SW480 (cell line): ENCODE measurements at regions not wholly inside any gene's neighbourhood (a gene's known extent, or its start where the extent isn't known, plus 50 kb on each side); places are given as distances from the start of the nearest gene placed in this dataset.
A peak's percentile ranks its signal among the peaks of the same experiment; 100 is the strongest.
"Not testable (repeated sequence)": the region's sequence is repeated elsewhere in the genome, so short reads cannot be mapped to it uniquely, and the experiment has no call there.

Experiments used
- DNase-seq: peaks from one replicate; pipeline ENCODE4 v3.0.0-alpha.2; 2016; ENCODE audit warnings: low spot score

DNA sequence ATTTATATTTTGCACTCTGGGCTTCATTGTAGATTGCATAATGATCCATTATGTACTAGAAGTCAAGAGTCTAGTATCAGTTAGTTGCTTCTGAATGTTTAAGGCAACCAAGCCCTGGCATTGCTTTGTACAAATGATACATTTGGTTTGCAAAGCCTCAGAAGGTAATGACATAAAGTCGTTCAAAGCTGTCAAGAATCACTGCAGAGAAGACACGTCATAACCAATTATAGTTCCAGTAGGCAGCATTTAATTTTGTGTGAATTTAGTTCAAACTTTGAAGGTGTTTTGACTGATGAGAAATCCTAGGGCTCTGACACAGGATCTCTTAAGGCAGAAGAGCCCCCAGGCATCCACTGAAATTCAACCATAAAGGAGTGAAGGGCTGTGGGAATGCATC is 163.0 kb upstream of the KRR1 start:
- DNase-seq, result no peak

DNA sequence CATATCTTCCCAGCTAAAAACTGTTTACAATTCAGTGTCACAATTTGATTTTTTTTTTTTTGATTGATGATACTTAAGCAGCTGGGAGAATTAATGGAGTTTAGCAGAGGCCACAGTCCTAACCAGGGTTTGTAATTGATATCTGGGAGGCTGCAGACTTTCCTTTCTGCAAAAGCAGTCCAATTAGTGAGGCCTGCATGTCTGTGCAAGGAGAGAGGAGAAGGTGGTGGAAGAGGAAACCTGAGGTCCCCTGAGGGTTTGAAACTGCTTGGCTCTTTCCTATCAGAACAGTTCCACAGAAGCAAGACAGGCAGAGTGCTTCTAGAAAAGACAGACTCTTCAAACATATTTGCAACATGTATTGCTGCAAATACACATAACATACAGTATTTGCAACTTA is 160.8 kb upstream of the KRR1 start:
- no peak for DNase-seq

DNA sequence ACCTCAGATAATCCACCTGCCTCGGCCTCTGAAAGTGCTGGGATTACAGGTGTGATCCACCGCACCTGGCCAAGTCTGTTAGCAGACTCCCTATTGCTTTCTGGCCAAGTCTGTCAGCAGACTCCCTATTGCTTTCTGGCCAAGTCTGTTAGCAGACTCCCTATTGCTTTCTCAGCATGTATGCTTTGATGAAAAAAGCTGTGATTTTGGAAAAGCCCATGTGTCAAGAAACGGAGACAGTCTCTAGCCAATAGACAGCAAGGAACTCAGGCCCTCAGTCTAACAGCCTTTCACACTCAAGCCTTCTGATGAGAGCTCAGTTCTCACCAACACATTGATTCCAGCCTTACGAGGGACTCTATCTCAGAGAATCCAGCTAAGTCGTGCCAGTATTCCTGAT is 158.8 kb upstream of the KRR1 start:
- DNase-seq, result no peak

DNA sequence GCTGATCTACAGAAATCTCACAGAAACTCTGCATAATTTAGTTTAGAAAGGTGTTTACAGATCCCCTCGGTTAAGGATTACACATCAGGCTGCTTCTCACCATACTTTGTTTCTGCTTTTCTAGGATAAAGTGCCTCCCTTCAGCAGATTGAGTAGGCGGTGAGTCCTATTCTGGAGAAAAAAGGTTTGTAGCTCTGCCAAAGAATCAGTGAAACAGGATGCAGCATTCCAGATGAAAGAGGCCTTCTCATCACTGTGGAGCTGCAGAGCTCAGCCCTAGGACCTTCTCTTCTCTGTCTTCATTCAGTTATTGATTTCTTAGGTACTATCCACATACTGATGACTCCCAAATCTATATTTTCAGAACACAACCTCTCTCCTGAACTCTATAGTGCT is 155.5 kb upstream of the KRR1 start:
- DNase-seq, result no peak

DNA sequence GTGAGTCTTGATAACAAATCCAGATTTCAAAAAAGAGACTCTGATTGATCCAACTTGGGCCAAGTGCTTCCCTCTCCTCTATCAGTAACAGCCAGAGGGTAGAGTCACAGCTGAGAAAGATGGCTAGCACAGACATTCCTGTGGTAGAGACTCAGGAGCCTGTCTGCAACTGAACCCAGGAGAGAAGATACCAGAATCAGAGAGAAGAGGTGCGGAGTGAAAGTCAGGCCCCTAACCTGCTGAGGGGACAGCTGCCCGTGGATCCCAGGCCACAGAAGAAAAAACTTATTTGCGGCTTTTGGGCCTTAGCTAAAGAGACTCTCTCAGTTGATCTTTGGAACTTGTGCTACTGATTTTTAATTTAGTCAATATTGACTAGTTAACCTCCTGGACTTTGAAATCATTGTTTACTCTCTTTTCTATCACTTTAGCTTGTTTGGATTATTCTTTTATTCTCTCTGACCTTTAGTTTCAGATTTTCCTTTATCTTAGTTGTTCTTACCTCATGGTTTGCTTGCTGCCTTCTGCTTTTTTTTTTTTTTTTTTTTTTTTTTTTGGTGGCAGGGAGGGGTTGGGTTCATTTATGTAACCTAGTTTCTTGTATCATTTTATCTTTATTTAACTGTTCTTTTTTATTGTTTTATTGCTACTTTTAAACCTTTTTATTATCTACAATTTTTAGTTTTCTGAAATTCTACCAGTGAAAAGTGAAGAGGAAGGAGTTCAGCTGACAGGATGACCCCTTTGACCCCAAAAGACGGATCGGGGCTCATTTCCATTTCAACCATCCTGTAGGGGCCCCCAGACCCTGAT is 154.9 kb upstream of the KRR1 start:
- DNase-seq, result no peak

DNA sequence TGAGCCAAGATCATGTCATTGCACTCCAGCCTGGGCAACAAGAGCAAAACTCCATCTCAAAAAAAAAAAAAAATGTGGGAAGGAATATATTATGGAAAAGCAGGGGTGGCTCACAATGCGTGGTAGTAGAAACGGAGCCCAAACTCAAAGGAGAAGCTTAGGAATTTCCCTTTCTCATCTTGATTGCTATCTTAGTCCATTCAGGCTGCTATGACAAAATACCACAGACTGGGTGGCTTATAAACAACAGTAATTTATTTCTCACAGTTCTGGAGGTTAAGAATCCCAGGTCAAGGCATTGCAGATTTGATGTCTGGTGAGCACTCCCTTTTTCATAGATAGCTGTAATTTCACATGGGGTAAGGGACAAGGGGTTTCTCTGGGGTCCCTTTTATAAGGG is 153.8 kb upstream of the KRR1 start:
- no peak for DNase-seq

DNA sequence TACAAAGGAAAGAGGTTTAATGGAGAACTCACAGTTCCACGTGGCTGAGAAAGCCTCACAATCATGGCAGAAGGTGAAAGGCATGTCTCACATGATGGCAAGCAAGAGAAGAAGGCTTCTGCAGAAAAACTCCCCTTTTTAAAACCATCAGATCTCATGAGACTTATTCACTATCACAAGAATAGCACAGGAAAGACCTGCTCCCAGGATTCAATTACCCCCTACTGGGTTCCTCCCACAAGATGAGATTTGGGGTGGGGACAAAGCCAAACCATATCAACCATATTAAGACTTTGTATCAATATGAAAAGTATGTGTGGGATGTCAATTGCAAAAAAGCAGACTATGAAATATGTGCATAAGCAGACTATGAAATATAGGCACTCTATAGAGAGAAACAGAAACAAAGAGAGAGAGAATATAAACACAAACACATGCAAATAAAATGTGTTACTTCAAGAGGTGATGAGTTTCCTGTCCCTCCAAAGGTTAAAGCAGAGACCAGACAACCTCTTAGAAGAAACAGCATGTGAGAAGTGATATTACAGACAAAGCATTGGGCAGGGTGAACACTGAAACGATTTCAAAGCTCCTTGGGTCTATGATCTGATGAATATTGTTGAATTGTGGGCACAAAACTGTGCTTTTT is 151.2 kb upstream of the KRR1 start:
- DNase-seq, result no peak

DNA sequence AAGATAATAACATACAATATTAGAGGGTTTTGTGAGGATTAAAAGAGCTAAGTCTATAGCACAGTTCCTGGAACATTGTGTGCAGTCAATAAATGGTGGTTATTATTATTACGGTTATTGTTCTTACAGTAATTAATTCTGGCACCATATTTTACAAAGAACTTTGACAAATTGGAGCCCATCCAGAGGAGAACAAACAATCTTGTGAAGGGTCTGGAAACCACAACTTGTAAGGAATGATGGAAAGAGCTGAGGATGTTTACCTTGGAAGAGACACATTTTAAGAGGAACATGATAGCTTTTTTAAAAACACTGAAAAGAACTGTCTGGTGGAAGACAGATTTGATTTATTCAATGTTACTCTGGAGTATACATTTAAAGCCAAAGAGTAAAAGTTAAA is 150.5 kb upstream of the KRR1 start:
- DNase-seq, result no peak

DNA sequence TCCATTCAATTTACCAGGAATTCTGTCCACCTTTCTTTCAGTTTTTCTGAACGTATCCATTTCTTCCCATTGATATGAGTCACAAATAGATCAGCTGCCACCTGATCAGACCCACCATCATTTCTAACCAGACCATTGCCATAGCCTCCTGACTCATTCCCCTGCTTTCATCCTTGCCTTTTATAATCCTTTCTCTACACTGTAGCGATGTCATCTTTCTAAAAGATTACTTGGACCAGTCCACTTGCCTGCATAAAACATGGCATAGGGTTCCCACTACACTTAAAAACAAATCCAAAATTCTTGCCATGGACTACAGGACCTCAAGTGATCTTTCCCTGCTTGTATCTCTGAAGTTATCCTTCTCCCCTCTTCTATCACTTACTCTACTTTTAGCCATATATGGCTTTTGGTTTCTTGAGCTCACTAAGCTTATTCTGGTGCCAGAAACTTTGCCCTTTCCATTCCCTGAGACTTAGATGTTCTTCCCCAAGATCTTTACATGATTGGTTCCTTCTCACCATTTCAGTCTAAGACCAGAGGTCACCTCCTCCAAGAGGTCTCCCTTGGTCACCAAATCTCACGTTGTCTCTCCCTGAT is 149.5 kb upstream of the KRR1 start:
- DNase-seq, result no peak

DNA sequence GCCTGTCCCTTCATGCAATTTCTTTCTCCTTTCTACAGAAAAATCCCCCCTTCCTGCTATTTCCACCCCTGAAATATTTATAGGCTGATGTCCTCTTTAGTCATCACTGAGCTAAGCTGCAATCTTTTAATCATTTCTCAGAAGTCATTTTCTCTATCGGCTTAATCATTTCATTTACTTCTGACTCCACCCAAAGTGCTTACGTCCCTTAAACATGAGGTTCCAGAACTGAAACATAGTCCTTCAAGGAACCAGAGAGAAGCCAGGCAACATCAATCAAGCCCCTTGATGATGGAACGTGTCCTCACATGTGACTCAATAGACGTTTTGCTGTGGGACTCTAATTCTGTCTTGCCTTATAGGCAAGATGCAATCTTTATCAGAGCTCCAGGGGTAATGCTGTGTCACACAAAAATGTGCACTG is 148.7 kb upstream of the KRR1 start:
- no peak for DNase-seq

DNA sequence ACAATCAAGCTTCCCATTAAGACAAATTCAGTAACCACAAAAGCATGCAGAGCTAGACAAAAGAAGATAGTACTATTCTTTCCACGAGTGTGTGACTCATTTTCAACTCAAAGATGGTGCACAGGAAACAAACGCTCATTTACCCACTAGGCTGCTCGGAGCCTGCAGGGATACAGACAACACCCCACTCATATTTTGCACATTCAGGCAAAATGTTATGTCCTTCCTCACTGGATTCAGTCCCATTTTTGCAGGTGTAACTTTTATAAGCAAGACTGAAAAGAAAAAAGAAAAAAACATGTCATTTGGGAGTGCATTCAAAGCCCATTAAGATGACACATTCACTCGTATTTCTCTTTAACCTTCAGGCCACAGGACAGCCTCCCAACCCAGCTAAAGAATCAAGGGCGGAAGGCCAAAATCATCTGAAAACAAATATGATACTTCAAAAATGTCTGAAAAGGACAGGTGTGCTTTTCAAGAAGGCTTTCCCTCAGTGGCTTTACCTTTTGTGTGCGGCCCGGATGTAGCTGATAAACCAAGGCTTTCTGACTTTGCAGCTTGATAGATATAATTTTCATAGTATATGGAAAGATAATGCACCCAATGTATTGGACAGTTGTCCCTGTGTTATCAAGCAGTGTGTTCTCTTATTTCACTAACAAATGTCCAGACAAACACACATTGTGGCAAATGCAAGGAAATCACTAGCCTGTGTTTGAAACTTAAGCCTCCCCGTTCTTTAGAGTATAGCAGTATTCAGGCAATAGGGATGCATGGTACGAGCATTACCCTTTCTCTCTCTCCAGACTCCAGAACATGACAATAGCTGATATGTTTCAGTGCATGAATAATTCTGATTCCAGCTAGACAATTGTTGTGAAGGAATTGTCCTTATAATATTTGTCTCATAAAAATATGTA is 147.8 kb upstream of the KRR1 start:
- DNase-seq, result peak; percentile 72

DNA sequence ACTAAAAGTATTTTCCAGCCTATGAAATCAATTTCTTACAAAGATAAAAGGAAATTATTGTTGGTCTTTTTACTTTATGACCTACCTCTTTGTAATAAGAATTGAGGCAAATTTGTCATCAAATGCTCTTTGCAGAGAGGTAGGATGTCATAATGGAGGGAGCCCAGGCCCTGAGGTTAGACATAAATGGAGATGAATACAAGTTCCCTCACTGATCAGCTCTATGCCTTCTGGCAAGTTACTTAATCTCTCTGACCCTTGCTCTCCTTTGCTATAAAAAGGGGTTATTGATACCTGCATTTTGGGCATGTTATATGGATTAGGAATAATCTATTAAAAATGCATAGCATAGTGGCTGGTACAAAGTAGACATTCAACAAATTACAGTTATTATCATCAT is 146.9 kb upstream of the KRR1 start:
- no peak for DNase-seq

DNA sequence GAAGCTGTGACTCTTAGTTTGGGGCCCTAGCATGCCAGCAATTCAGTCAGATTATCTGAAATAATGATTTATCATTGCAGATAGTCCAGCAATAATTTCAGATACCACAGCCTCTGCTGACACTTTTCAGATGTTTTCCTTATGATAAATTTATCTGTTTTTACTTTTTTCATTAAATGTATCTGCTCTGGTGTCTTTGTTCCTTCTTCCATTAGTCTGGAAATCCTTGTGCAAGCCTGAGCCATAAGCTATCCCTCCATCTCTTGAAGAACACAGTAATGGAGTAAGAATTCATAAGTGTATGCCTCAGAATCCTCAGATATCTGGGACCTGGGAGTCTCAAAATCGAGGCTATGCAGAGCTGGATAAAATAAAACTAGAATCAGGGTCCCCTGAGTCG is 146.4 kb upstream of the KRR1 start:
- no peak for DNase-seq

DNA sequence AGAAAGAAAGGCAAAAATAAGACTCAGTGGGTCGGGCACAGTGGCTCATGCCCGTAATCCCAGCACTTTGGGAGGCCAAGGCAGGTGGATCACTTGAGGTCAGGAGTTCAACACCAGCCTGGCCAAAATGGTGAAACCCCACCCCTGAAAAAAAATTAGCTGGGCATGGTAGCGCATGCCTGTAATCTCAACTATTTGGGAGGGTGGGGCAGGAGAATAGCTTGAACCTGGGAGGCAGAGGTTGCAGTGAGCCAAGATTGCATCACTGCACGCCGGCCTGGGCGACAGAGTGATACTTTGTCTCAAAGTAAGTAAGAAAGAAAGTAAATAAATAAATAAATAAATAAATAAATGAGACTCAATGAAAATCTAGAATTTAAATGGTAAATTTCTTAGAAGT is 145.9 kb upstream of the KRR1 start:
- not testable (repeated sequence) for DNase-seq

DNA sequence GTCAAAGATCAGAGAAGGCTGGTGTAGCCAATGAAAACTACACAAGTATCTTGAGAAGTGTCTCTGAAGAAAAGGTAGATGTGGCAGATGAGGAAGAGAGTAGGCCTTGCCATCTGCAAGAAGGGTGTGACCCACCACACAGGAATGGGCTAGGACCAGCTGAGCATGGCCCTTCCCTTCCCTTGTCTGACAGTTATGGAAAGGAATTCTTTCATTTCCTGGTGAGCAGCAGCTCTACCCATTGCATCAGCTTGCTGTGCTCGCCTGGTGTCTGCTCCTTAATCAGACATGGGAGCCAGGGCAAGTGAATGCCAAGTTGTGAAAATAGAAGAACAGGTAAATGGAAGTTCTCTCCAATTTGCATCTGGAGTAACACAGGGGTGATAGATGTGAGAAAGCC is 145.2 kb upstream of the KRR1 start:
- peak; percentile 89 for DNase-seq

DNA sequence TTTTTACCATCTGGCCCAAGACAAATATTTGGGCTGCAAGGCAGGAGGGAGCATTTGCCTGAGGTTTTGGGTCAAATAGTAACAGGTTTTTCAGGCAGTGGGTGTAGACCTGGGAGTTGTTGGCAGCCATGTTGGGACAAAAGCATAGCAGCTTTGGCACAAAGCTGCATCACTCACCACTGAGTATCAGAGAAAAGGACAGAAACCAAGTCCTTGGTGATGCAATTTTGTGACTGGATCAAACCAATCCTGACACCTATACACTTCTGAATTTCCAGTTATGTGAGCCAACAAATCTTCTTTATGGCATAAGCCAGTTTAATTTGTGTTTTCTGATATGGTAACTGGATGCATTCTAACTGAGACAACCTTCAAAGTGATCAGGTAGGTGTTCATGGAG is 144.8 kb upstream of the KRR1 start:
- DNase-seq, result no peak

DNA sequence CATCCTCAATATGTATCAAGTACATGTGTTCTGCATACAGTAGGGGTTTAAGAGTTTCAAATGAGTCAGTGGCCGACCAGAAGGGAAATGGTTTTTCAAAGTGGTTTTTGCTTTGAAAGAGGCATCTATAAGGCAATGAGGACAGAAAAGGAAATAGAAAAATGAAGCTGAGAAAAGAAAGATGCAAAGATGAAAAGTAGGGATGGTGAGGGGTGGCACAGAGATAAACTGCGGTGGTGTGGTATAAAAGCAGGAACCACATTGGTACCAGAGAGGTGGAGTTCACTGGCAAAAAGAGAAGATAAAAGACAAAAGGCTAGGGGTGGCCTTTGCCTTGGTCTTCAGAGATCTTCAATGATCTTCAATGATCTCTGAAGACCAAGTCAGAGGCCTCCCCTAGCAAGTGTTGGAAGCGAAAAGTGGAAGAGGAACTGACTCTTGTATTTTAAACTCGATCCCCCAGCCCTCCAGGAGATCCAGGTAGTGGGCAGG is 144.0 kb upstream of the KRR1 start:
- DNase-seq, result no peak

DNA sequence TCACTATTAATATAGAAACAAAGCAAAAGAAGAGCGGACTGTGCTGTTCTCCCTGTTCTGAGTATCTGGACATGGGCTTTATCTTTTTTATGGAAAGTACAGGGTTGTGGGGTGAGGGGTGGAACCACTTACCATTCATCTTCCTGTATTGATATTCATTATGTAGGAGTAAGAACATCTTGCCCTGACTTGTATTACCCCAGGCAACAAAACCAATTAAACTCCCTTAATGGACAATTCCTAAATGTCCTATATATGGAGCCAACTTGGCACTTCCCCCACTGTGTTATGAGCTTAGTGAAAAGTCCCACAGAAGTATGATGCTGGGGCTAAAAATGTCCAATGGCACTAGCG is 139.9 kb upstream of the KRR1 start:
- no peak for DNase-seq

DNA sequence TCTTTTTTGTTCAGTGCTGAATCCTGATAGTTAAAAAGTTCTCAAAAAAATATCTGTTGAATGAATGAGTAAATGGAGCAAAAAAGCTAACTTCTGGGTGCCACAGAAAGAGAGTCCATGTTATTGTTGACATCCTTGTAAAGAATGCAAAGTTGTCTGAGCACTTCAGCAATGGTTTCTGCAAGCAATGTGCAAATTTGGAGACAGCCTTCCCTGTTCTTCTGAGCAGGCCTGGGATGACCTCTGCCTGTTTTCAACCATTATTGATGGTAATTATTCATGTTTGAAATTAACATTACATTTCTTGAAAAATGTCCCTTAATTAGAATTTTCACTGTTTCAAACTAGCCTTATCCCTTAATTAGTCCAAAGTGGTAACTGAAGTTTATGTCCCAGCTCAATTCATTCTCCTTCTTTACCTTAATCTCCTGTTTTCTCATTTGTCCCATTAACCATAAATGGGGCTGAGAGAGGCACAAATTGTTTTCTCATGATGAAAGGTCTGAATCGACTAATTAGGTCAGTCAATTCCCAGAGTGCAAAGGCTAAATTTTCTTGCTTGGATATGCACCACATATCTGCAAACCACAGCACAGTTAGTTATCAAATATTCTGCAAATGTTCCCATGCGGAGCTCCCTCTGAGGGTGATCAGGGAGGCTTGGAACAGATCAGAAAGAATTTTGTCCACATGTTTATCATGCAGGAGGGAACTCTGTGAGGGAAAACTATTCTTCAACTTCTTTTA is 139.4 kb upstream of the KRR1 start:
- no peak for DNase-seq

DNA sequence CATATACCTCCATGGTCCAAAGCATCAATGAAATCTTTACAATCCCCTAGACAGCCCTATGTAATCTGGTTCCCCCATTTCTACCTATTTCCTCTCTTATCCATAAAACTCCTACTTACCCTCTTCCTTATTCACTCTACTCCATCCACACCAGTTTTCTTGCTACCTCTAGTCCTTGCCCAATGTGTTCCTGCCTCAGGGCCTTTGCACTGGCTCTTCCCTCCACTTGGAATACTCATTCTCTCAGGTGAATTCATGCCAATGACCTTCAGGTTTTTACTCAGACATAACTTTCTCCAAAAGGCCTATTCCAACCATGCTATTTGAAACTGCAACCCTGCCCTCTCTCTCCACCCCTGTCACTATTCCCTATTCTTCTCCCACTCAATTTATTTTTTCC is 138.7 kb upstream of the KRR1 start:
- no peak for DNase-seq

DNA sequence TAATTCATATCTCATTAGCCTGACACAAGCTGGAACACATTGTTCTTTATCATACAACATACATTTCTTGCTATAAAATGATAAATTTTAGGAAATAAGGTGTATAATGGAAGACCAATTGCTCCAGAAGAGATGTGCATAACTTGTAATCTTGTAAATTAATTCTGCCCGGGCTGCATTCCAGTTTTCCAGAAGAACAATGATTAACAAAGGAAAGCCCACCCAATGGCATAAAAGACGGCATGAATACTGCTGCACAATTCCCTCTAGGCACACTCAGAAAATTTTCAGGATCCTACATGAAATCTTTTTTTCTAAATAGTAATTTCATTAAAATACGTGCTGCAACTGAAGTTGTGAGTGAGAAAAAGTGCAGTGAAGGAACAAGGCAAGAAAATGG is 137.4 kb upstream of the KRR1 start:
- no peak for DNase-seq
